Vagina (tissue), 2 donors: ENCODE measurements at regions not wholly inside any gene's neighbourhood (a gene's known extent, or its start where the extent isn't known, plus 50 kb on each side); places are given as distances from the start of the nearest gene placed in this dataset.

ENCODE experiments used
- CTCF ChIP-seq, 3 experiments: fragments of 450-650 bp in 2 of 3; fragments of 200-600 bp in 1 of 3; sonication (generic) in 1 of 3; IDR thresholded peaks; one replicate each; pipeline ENCODE4 v1.5.1; 2017 to 2019; ENCODE audit warnings: antibody characterized with exemption in 3 of 3, mild to moderate bottlenecking in 2 of 3, moderate library complexity in 2 of 3
- POLR2AphosphoS5 ChIP-seq, 2 donors: sonication (generic); formaldehyde crosslinking; IDR thresholded peaks; one replicate each; pipeline ENCODE4 v1.9.0; 2017; ENCODE audit warnings: antibody characterized with exemption in 2 of 2, mild to moderate bottlenecking in 2 of 2, low read depth in 1 of 2; ENCODE audit not compliant: insufficient read depth in 1 of 2

- TF ChIP-seq CTCF (IDR thresholded peaks at IDR 0.05) (no peak), POLR2AphosphoS5 (IDR thresholded peaks at IDR 0.05; ENCODE audit: insufficient read depth in 1 of 2, low read depth in 1 of 2) (no peak)
Measured at GRCh38 chr6:48809700-48810099, 653.4 kb downstream of the MMUT start.
